ENCODE measurements at regions not wholly inside any gene's neighbourhood (a gene's known extent, or its start where the extent isn't known, plus 50 kb on each side); places are given as distances from the start of the nearest gene placed in this dataset.

GRCh38 chr9:103281126-103281525, 286.0 kb downstream of the CYLC2 start:
- no peak for ATAC-seq
- POLR2A ChIA-PET = no interaction called here
- CTCF ChIA-PET = no interaction called here
- intact Hi-C loops (cut with micrococcal nuclease) = no loop called here
- Mint-ChIP-seq H3K4me3 (no peak overlapping the region), H3K36me3 (ENCODE audit: low read depth) (no peaks in the 10 kb centered on the region), H3K9me3 (peaks cover 8% of the 10 kb centered on the region), H3K4me1 (ENCODE audit: low read depth) (no peaks in the 10 kb centered on the region), H3K27ac (no peak overlapping the region), H3K27me3 (no peaks in the 10 kb centered on the region)
- no peak for TF ChIP-seq CTCF (IDR thresholded peaks at IDR 0.05)
- DNase-seq = no peak

DNA sequence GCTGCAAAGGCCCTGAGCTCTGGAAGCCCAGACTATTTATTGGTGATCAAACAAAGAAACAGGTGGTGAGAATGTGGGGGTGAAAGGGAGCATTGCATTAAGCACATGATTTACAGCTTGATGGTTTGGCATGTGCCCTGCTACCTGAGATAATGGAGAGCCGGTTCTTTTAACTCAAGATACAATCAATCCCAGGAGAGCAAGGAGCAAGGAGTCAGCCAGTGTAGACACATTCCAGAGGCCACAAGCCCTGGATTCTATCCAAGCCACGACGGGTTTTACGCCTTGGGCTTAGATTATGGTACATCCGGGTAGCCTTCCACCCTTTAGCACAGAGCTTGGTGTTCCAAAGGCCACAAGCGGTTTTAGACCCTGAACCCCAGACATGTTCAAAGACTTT, 292.2 kb downstream of the CYLC2 start:
- no peaks in the 10 kb centered on the region for H3K36me3 Mint-ChIP-seq (ENCODE audit: low read depth)
- DNase-seq (no peak), ATAC-seq (no peak)
- H3K27ac Mint-ChIP-seq = no peak overlapping the region
- H3K4me3 Mint-ChIP-seq = no peak overlapping the region
- H3K27me3 Mint-ChIP-seq = no peaks in the 10 kb centered on the region
- no peaks in the 10 kb centered on the region for H3K4me1 Mint-ChIP-seq (ENCODE audit: low read depth)
- CTCF ChIA-PET = interaction anchor here (0.6 kb wide), 1 partner anchor 1619 kb away, joined by 3 read pairs; no protein-coding TSS in a partner anchor
- TF ChIP-seq CTCF (IDR thresholded peaks at IDR 0.05) = no peak
- POLR2A ChIA-PET = no interaction called here
- intact Hi-C loops (cut with micrococcal nuclease) = no loop called here
- peaks cover 6% of the 10 kb centered on the region for H3K9me3 Mint-ChIP-seq

DNA sequence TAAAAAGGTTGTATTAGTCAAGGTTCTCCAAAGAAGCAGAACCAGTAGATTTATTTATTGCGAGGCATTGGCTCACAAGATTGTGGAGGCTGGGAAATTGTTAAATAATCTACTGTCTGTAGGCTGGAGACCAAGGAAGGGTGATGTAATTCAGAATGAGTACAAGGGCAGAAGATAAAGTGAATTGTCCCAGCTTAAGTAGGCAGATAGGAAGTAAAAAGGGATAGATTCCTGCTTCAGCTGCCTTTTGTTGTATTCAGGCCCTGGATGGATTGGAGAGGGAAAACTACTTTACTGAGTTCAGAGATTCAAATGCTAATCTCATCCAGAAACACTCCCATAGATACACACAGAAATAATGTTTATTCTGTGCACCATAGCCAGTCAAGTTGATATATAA, 301.1 kb downstream of the CYLC2 start:
- Mint-ChIP-seq H3K4me1 (ENCODE audit: low read depth) (no peaks in the 10 kb centered on the region), H3K27ac (no peak overlapping the region), H3K9me3 (peaks cover 2% of the 10 kb centered on the region), H3K4me3 (no peak overlapping the region), H3K27me3 (no peaks in the 10 kb centered on the region), H3K36me3 (ENCODE audit: low read depth) (no peaks in the 10 kb centered on the region)
- intact Hi-C loops (cut with micrococcal nuclease) = no loop called here
- no peak for TF ChIP-seq CTCF (IDR thresholded peaks at IDR 0.05)
- ChIA-PET POLR2A (no interaction called here), CTCF (no interaction called here)
- ATAC-seq (no peak), DNase-seq (no peak)

DNA sequence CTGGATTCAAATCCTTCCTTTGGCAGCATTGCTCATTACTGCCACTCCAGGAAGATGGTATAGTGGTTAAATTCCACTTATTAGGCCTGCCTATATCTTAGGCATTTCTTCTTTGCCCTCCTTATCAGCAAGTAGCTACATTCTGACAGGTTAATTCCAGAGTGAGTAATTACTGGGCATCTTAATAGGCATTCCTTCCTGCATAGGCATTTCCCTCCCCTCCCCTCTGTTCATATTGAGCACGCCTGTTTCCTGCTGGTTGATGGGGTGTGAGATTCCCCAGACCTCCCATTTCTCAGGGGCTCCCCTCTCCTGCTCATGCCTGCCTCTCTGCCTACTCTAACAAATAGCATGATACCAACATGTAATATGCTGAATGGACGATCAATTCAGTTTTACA, 305.9 kb downstream of the CYLC2 start:
- no peak for ATAC-seq
- intact Hi-C loops (cut with micrococcal nuclease) = no loop called here
- no peak for DNase-seq
- no peak overlapping the region for H3K27ac Mint-ChIP-seq
- peaks cover 2% of the 10 kb centered on the region for H3K9me3 Mint-ChIP-seq
- no peak for TF ChIP-seq CTCF (IDR thresholded peaks at IDR 0.05)
- ChIA-PET POLR2A (no interaction called here), CTCF (no interaction called here)
- H3K4me3 Mint-ChIP-seq = no peak overlapping the region
- no peaks in the 10 kb centered on the region for H3K36me3 Mint-ChIP-seq (ENCODE audit: low read depth)
- H3K4me1 Mint-ChIP-seq (ENCODE audit: low read depth) = no peaks in the 10 kb centered on the region
- H3K27me3 Mint-ChIP-seq = no peaks in the 10 kb centered on the region

DNA sequence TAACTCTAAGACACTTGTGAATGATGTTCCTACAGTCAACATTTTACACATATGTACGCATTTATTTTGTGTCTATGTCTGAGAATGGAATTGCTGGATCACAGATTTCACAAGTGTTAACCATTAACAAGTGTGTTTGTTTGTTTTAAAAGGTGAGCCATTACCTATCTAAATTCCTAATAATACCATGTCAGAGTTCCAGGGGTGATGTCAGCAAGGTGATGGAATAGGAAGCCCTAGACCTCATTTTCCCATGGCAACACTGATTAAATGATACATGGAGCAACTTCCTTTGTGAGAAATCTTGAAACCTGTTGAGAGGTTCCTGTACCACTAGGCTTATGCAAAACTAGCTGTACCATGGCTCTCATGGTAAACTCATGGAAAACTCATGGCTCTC, 309.7 kb downstream of the CYLC2 start:
- ChIA-PET POLR2A (no interaction called here), CTCF (no interaction called here)
- Mint-ChIP-seq H3K27ac (no peak overlapping the region), H3K27me3 (no peaks in the 10 kb centered on the region), H3K9me3 (peaks cover 5% of the 10 kb centered on the region), H3K4me3 (no peak overlapping the region), H3K4me1 (ENCODE audit: low read depth) (no peaks in the 10 kb centered on the region), H3K36me3 (ENCODE audit: low read depth) (no peaks in the 10 kb centered on the region)
- intact Hi-C loops (cut with micrococcal nuclease) = no loop called here
- DNase-seq = no peak
- no peak for ATAC-seq
- no peak for TF ChIP-seq CTCF (IDR thresholded peaks at IDR 0.05)
